Stimulated activated CD8-positive, alpha-beta memory T cell treated with anti-CD3 and anti-CD28 coated beads, Interleukin-7, amount 100 ng/mL, for 4 hours (primary cell): ENCODE measurements at regions not wholly inside any gene's neighbourhood (a gene's known extent, or its start where the extent isn't known, plus 50 kb on each side); places are given as distances from the start of the nearest gene placed in this dataset.
"Not testable (repeated sequence)": the region's sequence is repeated elsewhere in the genome, so short reads cannot be mapped to it uniquely, and the experiment has no call there.

ENCODE experiments used
- DNase-seq, 2 donors: peaks; one replicate each; pipeline ENCODE4 v3.0.0-alpha.2; 2020; ENCODE audit warnings: low read depth in 2 of 2

GRCh38 chr1:30361890-30362602, 361.3 kb downstream of the MATN1 start:
- DNase-seq: not testable (repeated sequence)

GRCh38 chr1:30360753-30361152, 362.6 kb downstream of the MATN1 start:
- DNase-seq: no peak

- DNase-seq: no peak
Measured at GRCh38 chr1:30360281-30360680, 363.1 kb downstream of the MATN1 start.

GRCh38 chr1:30359539-30360220, 363.7 kb downstream of the MATN1 start:
- no peak for DNase-seq

- no peak for DNase-seq
Measured at GRCh38 chr1:30358500-30358899, 364.9 kb downstream of the MATN1 start.

- no peak for DNase-seq
Measured at GRCh38 chr1:30356839-30357238, 366.5 kb downstream of the MATN1 start.

- no peak for DNase-seq
Measured at GRCh38 chr1:30354410-30354809, 369.0 kb downstream of the MATN1 start.

- DNase-seq: no peak
Measured at GRCh38 chr1:30353637-30354036, 369.7 kb downstream of the MATN1 start.

- no peak for DNase-seq
Measured at GRCh38 chr1:30348147-30348546, 375.2 kb downstream of the MATN1 start.

- DNase-seq: no peak
Measured at GRCh38 chr1:30345491-30346130, 377.8 kb downstream of the MATN1 start.

GRCh38 chr1:30343562-30343961, 379.8 kb downstream of the MATN1 start:
- DNase-seq: no peak

- no peak for DNase-seq
Measured at GRCh38 chr1:30342535-30343141, 380.7 kb downstream of the MATN1 start.

GRCh38 chr1:30340934-30341333, 382.5 kb downstream of the MATN1 start:
- DNase-seq: no peak

- DNase-seq: no peak
Measured at GRCh38 chr1:30339866-30340265, 383.5 kb downstream of the MATN1 start.

- DNase-seq: no peak
Measured at GRCh38 chr1:30338765-30339164, 384.6 kb downstream of the MATN1 start.

GRCh38 chr1:30337324-30337620, 386.1 kb downstream of the MATN1 start:
- DNase-seq: no peak

GRCh38 chr1:30336550-30337323, 386.6 kb downstream of the MATN1 start:
- no peak for DNase-seq

- no peak for DNase-seq
Measured at GRCh38 chr1:30335997-30336390, 387.4 kb downstream of the MATN1 start.

GRCh38 chr1:30335389-30335996, 387.9 kb downstream of the MATN1 start:
- DNase-seq: no peak

- DNase-seq: no peak
Measured at GRCh38 chr1:30334767-30335166, 388.6 kb downstream of the MATN1 start.
